Hepatocyte (in vitro differentiated cells): ENCODE measurements at regions not wholly inside any gene's neighbourhood (a gene's known extent, or its start where the extent isn't known, plus 50 kb on each side); places are given as distances from the start of the nearest gene placed in this dataset.
A peak's percentile ranks its signal among the peaks of the same experiment; 100 is the strongest.
"Not testable (repeated sequence)": the region's sequence is repeated elsewhere in the genome, so short reads cannot be mapped to it uniquely, and the experiment has no call there.

Experiments used
- CTCF ChIP-seq: fragments of 200-600 bp; sonication (generic); IDR thresholded peaks from 2 replicates; pipeline ENCODE4 v1.5.1; 2016; ENCODE audit warnings: antibody characterized with exemption, mild to moderate bottlenecking; ENCODE audit not compliant: poor library complexity
- EZH2 ChIP-seq: fragments of 200-600 bp; sonication (generic); IDR thresholded peaks from 2 replicates; pipeline ENCODE4 v1.6.1; 2016; ENCODE audit warnings: antibody characterized with exemption, mild to moderate bottlenecking, borderline replicate concordance

- TF ChIP-seq CTCF: peak; percentile 64
- not testable (repeated sequence) for TF ChIP-seq EZH2
Measured at GRCh38 chr17:83205387-83206035, 126.1 kb downstream of the METRNL start.
